ENCODE measurements at regions not wholly inside any gene's neighbourhood (a gene's known extent, or its start where the extent isn't known, plus 50 kb on each side); places are given as distances from the start of the nearest gene placed in this dataset.

DNA sequence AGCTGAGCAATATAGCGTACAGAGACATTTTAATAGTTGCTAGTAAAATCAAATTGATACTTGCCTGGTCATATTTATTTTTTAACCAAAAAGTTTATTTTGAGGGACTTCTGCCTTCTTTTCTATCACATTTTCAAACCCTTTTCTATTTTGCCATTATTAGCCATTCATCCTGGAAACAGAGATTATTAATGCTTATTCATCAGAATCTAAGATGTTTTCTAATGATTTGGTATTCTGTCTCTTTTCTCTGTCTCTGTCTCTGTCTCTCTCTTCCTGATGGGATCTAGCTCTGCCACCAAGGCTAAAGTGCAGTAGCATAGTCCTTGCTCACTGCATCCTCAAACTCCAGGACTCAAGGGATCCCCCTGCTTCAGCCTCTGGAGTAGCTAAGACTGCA lies 871.3 kb upstream of the CDH8 start:
- no peak for DNase-seq (ENCODE audit: extremely low read depth in 1 of 2, low read depth in 1 of 2)

DNA sequence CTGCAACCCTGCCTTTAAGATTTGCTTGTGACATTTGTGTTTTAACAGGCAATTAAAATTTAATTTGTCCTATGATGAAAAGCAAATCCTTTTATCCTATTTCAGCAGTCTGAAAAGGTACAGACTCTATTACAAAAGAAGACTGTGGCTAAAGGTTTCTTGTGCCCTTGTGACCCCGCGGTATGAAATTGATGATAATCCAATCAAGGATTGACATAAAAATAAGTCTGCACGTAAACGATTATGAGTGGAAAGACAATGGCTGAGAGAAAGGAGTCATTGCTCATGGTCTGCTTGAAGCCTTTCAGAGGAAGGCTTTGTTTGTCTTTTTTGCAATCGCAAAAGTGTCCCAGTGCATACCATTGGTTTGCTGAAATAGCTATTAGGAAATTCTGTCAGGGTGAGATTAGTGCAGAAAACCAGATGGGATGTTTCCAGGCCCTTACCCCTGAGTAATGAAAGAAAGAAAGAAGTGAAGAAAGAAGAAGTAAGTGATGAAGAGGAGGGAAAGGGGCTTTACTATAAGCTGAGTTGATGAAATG lies 867.8 kb upstream of the CDH8 start:
- DNase-seq (ENCODE audit: extremely low read depth in 1 of 2, low read depth in 1 of 2), result no peak

DNA sequence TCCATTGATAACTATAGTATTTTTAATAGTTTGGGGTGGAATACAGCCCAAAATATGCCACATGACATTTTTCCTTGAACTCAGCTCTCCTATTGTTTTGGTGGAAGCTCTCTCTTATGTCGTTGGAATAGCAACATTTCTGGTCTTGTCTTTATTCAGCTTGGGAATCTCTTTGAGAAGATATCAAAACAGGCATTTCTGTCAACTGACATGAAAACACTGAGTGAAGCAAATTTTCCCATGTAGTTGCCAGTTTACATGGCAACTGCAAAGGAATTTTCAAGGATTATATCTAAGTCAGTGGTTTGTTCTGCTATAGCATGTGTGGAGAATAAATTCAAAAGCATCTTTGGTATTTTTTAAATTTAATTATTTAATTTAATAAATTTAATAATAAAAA lies 863.5 kb upstream of the CDH8 start:
- DNase-seq (ENCODE audit: extremely low read depth in 1 of 2, low read depth in 1 of 2), result no peak

- DNase-seq (ENCODE audit: extremely low read depth in 1 of 2, low read depth in 1 of 2), result no peak
Observed at GRCh38 chr16:62889097-62889496, 852.9 kb upstream of the CDH8 start.

DNA sequence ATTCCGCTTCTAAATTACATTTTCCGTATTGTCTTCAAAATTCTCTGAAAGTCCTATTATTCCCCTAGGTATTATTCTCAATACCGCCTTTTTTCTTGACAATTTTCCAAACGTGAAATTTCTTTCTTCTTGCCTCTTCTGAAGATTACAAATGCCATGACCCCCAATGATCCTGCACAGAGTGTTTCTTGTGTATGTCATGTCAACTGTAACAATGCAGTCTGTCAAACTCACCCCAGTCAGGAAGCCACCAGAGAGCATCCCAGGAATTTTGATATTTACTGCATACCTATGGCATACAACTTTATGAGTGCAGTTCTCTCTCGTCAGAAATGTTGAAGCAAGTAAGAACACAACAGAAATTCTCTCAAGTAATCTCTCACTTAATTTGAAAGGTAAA lies 847.3 kb upstream of the CDH8 start:
- DNase-seq (ENCODE audit: extremely low read depth in 1 of 2, low read depth in 1 of 2), result no peak

DNA sequence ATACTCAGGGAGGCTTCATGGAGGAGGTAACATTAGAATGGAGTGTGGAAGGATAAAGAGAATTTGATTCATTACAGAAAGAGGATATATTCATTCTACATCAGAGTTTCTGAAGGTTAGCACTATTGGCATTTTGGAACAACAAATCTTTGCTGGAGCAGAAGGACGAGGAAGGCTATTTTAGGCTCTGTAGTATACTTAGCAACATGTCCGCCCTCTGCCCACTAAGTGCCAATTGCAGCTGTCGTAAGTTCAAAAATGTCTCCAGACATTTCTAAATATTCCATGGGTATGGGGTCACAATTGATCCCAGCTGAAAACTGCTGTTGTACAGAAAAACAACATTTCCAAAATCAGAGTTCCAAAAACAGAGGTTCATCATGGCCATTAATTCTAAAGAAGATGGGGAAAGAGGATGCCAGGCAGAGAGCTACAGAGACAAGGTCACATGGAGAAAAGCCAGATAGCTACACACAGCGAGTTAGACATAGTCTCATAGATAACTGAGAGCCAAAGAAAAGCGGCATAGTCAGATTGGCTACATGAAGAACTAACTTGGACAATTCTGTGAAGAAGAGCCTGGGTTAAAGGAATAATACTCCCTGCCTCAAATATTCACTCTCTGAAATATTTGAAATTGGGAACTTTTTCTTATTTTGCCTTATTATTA lies 846.4 kb upstream of the CDH8 start:
- no peak for DNase-seq (ENCODE audit: extremely low read depth in 1 of 2, low read depth in 1 of 2)

DNA sequence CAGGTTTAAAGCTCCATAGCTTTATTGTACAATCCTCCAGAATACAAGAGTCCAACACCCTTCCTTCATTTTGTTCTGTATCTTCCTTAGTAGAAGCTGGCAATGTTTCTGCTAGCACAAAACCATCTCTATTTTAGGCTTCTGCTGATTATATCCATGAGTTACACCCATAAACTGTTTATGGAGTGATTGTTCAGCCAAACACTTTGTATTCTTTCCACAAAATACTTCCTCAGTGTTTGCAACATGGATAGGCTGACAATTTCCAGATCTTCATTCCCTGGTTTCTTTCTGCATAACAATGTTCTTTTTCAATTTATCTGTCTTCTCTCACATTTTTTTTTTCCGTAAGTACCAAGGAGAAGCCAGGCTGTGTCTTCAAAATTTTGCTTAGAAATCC lies 839.9 kb upstream of the CDH8 start:
- DNase-seq (ENCODE audit: extremely low read depth in 1 of 2, low read depth in 1 of 2), result no peak

DNA sequence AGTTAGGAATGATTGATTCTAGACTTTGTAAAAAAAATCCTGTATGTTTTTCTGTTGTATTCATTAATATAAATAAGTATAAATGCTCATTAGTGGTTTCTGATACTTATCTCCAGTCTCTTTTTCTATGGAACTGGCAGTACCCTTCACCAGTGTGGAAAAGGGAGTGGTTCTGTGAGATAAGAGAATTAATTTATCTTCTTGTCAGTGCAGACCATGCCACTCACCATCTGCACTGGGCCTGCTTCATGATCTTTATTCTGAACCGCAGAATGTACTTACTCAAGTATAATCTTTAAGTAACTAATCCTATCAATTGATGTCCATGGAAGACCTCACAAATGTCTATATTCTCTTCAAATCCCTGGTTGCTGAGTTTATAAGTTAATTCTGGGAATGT lies 836.1 kb upstream of the CDH8 start:
- DNase-seq (ENCODE audit: extremely low read depth in 1 of 2, low read depth in 1 of 2), result no peak

- no peak for DNase-seq (ENCODE audit: extremely low read depth in 1 of 2, low read depth in 1 of 2)
Observed at GRCh38 chr16:62870554-62870953, 834.3 kb upstream of the CDH8 start.

GRCh38 chr16:62869837-62870236 lies 833.6 kb upstream of the CDH8 start:
- DNase-seq (ENCODE audit: extremely low read depth in 1 of 2, low read depth in 1 of 2), result no peak

GRCh38 chr16:62863139-62863538 lies 826.9 kb upstream of the CDH8 start:
- no peak for DNase-seq (ENCODE audit: extremely low read depth in 1 of 2, low read depth in 1 of 2)

DNA sequence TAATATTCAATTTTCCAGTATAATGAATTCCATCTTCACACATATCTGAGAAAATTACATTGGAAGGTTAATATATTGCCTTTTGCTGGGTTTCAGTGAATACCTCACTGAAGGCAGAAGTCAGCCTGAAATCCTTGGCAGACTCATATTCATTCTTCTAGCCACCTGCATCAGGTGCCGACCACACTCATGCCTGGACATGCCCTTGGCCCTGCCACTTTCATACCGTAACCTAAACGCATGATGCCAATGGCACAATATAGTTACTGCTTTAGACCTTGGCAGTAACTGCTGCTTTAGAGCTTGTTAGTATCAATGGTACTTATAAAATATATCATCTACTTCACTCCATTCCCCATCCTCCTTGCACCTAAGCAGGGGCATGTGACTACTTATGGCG lies 817.6 kb upstream of the CDH8 start:
- DNase-seq (ENCODE audit: extremely low read depth in 1 of 2, low read depth in 1 of 2), result no peak

GRCh38 chr16:62846399-62847057 lies 810.3 kb upstream of the CDH8 start:
- DNase-seq (ENCODE audit: extremely low read depth in 1 of 2, low read depth in 1 of 2), result no peak

DNA sequence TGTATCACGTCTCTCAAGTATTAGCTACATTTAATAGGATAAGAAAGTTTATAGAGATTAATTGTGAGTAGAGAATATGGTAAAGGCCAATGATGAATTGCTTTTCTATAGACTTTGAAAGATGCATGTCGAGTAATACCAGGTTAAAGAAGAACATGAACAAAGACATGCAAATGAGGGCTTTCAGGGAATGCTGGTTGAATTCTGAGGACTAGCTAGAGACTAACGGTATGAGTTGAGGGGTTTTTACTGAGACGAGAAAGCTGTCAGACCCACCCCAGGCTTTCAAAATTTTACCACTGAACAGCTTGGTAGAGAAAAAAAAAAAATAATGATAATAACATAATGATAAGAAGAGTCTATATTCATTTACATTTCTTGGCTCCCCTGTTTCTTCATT lies 796.0 kb upstream of the CDH8 start:
- DNase-seq (ENCODE audit: extremely low read depth in 1 of 2, low read depth in 1 of 2), result no peak

DNA sequence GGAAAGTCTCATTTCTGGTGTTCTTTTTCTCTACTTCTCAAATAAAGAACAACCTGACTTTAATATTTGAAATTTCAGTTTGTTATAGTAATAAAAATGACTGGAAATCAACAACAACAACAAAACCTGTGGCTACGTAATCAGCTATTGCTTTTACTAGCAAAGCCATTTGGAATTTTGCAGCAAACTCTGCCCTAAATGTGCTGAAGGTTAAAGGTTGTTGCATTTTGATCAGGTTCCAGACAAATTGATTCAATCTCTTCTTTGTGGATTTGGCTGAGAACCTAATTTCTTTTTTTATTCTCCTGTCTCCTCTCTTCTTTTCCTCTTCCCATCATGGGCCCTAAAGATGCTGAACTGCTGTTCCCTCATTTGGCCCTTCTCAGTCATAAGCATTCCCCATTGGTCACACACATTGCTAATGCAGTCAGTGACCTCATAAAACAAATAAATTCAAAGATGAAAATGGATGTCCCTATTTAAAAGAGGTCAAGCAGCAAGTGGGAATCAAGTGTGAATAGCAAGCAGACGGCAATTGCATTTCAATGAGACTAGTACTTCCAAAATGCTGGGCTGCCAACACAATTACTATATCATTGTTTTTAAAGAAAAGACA lies 795.1 kb upstream of the CDH8 start:
- no peak for DNase-seq (ENCODE audit: extremely low read depth in 1 of 2, low read depth in 1 of 2)

DNA sequence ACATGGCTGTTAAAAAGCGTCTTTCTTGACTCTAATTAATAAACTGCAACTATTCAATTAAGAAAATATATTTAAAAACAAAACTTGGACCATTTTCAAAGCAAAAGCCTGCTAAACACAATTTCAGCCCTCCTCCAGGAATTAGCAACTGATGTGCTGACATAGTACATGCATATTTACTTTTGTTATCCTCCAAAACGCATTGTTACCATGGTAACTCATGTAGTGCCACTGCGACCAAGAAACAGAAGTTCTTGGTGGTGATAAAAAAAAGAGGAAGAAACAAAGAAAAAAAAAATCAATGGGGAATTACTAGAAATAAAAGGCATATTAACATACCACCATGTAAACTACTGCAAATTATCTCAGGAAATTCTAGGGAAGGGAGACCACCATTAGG lies 793.4 kb upstream of the CDH8 start:
- DNase-seq (ENCODE audit: extremely low read depth in 1 of 2, low read depth in 1 of 2), result no peak

DNA sequence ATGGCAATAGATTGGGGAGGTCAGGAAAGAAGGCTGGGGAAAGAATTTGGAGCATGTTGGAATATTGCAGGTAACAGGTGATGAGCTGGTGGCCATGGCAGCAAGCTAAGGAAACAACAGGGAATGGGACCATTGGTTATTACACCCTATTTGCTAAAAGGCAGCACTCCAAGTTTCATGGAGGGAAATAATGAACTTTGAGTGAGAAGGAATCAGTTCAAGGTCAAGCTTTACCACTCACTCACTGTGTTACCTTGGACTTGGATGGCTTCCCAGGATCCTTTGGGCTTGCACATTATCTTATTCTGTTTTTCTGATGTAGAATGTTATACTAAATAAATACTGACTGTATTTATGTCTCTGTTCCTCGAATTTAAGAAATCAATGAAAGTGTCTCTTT lies 792.8 kb upstream of the CDH8 start:
- DNase-seq (ENCODE audit: extremely low read depth in 1 of 2, low read depth in 1 of 2), result no peak

DNA sequence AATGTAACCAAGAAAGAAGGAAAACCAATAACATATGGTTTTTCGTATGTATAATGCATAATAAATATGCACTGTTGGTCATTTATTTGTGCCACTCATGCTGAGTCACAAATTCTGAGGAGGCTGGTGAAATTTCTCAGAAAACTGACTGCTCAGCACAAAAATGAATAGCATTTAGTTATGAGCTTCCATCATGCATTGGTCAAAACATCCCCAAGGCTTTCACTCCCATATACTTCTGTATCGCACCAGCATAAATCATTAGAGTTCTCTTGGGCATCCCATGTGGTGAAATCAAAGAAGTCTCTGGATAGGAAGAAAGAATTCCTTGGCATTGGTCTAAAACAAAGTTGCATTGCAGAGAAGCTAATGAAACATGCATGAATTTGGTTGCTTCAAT lies 785.6 kb upstream of the CDH8 start:
- DNase-seq (ENCODE audit: extremely low read depth in 1 of 2, low read depth in 1 of 2), result no peak

DNA sequence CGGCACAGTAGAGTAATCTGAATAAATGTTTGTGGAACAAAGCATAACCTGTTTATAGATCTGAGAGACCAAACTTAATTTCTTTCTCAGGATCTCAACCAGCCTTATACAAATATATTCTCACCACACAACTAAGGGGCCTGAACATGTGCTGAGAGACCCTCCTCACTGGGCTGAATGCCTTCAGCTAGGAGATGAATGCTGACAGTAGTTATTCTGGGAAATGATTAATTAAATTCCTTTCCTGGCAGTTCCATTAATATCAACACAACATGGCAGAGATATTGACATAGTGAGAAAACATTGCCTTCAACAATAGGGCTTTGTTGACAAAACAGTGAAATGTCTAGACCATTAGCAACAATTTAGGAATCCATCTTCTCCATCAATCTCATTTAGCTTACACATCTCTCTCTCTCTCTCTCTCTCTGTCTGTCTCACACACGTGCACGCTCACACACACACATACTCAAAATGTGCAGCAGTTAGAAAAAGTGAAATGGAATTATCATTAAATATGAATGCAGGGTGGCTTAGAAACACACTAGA lies 780.8 kb upstream of the CDH8 start:
- no peak for DNase-seq (ENCODE audit: extremely low read depth in 1 of 2, low read depth in 1 of 2)

DNA sequence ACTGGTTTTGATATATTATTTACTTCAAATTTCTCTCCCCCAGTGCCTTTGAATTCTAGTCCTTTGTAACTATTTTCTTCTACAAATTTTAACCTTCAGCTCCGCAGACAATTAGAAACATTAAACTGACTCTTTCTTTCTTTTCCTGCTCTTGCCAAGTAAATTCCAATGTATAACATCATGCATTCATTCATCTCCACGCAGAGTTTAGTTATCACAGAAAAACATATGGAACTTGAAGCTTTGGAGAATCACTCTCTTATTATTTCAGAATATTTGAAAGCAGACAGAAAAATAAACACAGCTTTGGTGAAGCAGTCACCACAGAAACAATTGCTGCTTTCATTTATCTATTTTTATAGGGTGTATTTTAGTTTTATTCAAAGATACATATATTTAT lies 778.7 kb upstream of the CDH8 start:
- DNase-seq (ENCODE audit: extremely low read depth in 1 of 2, low read depth in 1 of 2), result no peak

DNA sequence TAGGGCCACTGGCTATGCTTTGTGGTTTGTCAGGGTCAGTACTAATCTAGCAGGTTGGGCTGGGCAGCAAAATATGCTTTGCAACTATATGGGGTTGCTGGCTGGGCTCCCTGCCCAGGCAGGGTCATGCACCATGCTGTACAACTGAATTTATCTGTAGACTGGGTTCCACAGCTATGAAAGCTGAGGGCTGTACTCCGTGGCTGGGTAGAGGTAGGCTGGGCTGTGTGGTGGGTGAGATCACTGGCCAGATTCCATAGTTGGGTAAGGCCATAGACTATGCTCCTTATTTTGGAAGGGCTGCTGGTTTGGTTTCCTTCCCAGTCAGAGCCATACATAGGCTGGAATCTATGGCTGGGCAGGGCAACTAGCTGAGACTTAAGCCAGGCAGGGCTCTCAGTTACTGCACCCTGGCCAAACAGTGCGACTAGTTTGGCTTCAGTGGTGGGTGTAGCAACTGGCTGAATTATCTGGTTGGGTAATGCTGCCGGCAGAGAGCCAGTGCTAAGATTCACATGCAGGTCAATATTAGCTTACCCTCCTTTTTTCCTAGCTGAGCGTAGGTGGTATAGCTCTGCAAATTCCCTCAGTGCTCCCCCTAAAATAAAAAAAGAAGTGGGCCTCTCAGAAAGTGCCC lies 769.1 kb upstream of the CDH8 start:
- no peak for DNase-seq (ENCODE audit: extremely low read depth in 1 of 2, low read depth in 1 of 2)

- no peak for DNase-seq (ENCODE audit: extremely low read depth in 1 of 2, low read depth in 1 of 2)
Observed at GRCh38 chr16:62794724-62795123, 758.5 kb upstream of the CDH8 start.

Data from stimulated activated CD8-positive, alpha-beta memory T cell treated with anti-CD3 and anti-CD28 coated beads, Interleukin-7, amount 100 ng/mL, for 48 hours (primary cell).